ENCODE measurements at regions not wholly inside any gene's neighbourhood (a gene's known extent, or its start where the extent isn't known, plus 50 kb on each side); places are given as distances from the start of the nearest gene placed in this dataset.

GRCh38 chr13:55991666-55992065 lies 1149.1 kb upstream of the PRR20A start:
- TF ChIP-seq YY1 (IDR thresholded peaks at IDR 0.05; ENCODE audit: low read depth, low read length) (no peak), CREB1 (IDR thresholded peaks at IDR 0.05) (no peak), CTCF (IDR thresholded peaks at IDR 0.05; ENCODE audit: control extremely low read depth in 1 of 3, insufficient read depth in 1 of 3, low read depth in 1 of 3, low read length in 3 of 3) (no peak), POU5F1 (IDR thresholded peaks at IDR 0.05; ENCODE audit: low read depth, low read length) (no peak), RFX5 (IDR thresholded peaks at IDR 0.05; ENCODE audit: borderline replicate concordance, low read depth, low read length) (no peak), HDAC6 (IDR thresholded peaks at IDR 0.05; ENCODE audit: low read depth, low read length) (no peak), MAX (IDR thresholded peaks at IDR 0.05) (no peak), TAF1 (IDR thresholded peaks at IDR 0.05; ENCODE audit: low read depth, low read length) (no peak), POLR2A (IDR thresholded peaks at IDR 0.05; ENCODE audit: control extremely low read depth in 1 of 2, low read depth in 2 of 2, low read length in 2 of 2) (no peak), SIN3A (conservative IDR thresholded peaks at IDR 0.05 in 1 of 2, IDR thresholded peaks at IDR 0.05 in 1 of 2; ENCODE audit: low read depth in 1 of 2, low read length in 2 of 2) (no peak), ZNF274 (IDR thresholded peaks at IDR 0.05; ENCODE audit: borderline replicate concordance, extremely low read depth, low read length) (no peak), CEBPB (IDR thresholded peaks at IDR 0.05; ENCODE audit: low read depth, low read length) (no peak), EP300 (IDR thresholded peaks at IDR 0.05; ENCODE audit: borderline replicate concordance in 1 of 2, low read depth in 2 of 2, low read length in 2 of 2) (no peak)

Data from H1 (cell line).